KBM-7 (cell line): ENCODE measurements at regions not wholly inside any gene's neighbourhood (a gene's known extent, or its start where the extent isn't known, plus 50 kb on each side); places are given as distances from the start of the nearest gene placed in this dataset.
"Not testable (repeated sequence)": the region's sequence is repeated elsewhere in the genome, so short reads cannot be mapped to it uniquely, and the experiment has no call there.

Source experiments
- DNase-seq: peaks from one replicate; pipeline ENCODE4 v3.0.0-alpha.2; 2015
- in situ Hi-C: fragments of 300-500 bp; cut with MboI; formaldehyde crosslinking; loops from 2 replicates; pipeline ENCODE4 v1.14.3; 2020; ENCODE audit warnings: low sequenced_read_pairs, low pct_unique_long_range_greater_than_20kb, mixed read lengths

DNA sequence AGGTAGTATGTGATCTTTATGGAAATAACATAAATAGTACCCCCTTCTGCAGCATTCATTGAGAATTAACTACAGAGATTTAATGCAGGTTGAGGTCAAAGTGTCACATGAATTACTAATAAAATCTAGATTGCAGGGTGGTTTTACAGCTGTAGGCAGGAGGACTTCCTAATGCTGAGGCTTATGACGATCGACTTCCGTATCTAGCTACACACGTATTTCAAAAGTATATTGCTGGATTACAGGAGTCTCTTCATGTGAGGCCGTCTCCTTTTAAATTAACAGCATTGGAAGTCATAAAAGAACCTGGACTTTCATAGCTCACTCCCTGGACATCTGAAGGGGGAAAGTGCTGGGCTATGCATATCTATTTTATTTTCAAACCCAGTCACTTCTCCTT is 180.9 kb downstream of the OSTF1 start:
- in situ Hi-C loops = no loop called here
- no peak for DNase-seq

- DNase-seq, in situ Hi-C loops: not testable (repeated sequence)
These were observed 184.7 kb downstream of the OSTF1 start for GRCh38 chr9:75273055-75273454.

- in situ Hi-C loops = no loop called here
- no peak for DNase-seq
These were observed 186.5 kb downstream of the OSTF1 start for GRCh38 chr9:75274781-75275180.

GRCh38 chr9:75282047-75282446 is 193.7 kb downstream of the OSTF1 start:
- DNase-seq = no peak
- in situ Hi-C loops = no loop called here

DNA sequence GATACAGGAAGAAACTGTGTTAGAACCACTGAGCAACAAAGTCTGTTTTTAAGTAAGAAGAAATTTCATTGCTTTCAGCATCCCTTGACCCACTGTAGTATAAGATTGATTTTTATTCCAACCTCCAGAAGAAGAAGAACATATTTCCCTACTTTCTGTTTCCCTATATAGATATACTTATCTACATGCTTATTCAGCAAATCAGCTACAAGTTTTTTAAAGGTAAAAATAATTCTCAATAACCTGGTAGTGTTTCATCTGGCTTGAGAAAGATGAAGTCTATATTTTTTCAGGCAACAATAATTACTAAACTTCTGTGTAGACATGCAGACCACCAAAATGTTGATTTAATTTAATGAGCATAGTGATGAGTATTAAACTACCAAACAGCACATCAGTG is 201.0 kb downstream of the OSTF1 start:
- in situ Hi-C loops = no loop called here
- DNase-seq = no peak

DNA sequence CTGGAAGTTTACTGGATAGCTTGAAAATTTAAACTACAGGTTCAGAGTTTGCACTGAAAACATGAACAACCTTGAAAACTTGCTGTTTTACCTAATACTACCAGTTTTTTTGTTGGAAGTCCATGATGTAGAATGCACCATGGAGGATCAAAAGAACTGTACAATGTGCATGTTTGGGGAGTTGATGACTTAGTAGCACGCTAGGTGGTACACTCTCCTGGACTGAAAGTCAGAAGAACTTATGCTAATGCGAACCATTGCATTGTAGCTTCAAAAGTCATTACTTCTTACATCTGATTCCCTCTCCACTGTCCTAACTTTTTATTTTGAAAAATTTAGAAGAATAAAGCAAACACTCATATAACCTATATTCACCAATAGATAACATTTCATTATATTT is 211.0 kb downstream of the OSTF1 start:
- DNase-seq = no peak
- in situ Hi-C loops = no loop called here

GRCh38 chr9:75333624-75334023 is 245.3 kb downstream of the OSTF1 start:
- in situ Hi-C loops = no loop called here

GRCh38 chr9:75358846-75359245 is 270.5 kb downstream of the OSTF1 start:
- in situ Hi-C loops = no loop called here
- no peak for DNase-seq

More at GRCh38 chr9:75333624-75334023, 245.3 kb downstream of the OSTF1 start:
- DNase-seq = no peak

- in situ Hi-C loops = no loop called here
- DNase-seq = no peak
These were observed 271.3 kb downstream of the OSTF1 start for GRCh38 chr9:75359638-75360037.

GRCh38 chr9:75360252-75360651 is 271.9 kb downstream of the OSTF1 start:
- in situ Hi-C loops = no loop called here
- no peak for DNase-seq

DNA sequence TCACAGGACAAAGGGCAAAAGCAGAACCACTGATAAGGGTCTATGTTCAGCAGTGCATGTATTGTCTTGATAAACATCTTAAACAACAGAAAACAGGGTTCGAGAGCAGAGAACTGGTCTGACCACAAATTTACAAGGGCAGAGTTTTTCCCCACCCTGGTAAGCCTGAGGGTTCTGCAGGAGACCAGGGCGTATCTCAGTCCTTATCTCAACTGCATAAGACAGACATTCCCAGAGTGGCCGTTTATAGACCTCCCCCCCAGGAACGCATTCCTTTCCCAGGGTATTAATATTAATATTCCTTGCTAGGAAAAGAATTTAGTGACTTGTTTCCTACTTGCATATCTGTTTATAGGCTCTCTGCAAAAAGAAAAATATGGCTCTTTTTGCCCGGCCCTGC is 274.1 kb downstream of the OSTF1 start:
- DNase-seq, in situ Hi-C loops: not testable (repeated sequence)

GRCh38 chr9:75365196-75365595 is 276.9 kb downstream of the OSTF1 start:
- no peak for DNase-seq
- in situ Hi-C loops = no loop called here

DNA sequence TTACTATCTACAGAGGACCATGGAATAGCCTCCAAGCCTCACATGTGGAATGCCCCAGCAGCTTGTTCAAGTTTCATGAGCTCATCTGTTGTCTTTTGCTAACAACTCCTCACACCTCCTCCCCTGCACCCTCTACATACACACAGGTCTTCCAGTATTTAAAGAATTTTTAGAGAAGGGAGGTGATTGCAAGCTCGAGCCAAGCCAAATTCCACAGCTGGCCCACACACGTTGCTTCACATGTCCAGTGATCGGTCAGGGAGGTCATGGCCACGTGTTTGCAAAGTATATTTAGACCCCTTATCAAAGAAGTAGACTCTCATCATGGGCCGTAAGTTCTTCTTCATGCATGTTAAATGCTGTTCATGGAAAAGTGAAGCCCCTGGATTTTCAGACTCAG is 281.7 kb downstream of the OSTF1 start:
- in situ Hi-C loops = no loop called here
- DNase-seq = no peak

GRCh38 chr9:75372499-75373268 is 284.4 kb downstream of the OSTF1 start:
- no peak for DNase-seq
- in situ Hi-C loops = no loop called here

- no peak for DNase-seq
- in situ Hi-C loops = no loop called here
These were observed 288.5 kb downstream of the OSTF1 start for GRCh38 chr9:75376680-75377254.

- in situ Hi-C loops = no loop called here
- DNase-seq = no peak
These were observed 289.7 kb downstream of the OSTF1 start for GRCh38 chr9:75378036-75378435.

GRCh38 chr9:75378926-75379325 is 290.6 kb downstream of the OSTF1 start:
- in situ Hi-C loops = no loop called here
- no peak for DNase-seq

GRCh38 chr9:75382126-75382525 is 293.8 kb downstream of the OSTF1 start:
- DNase-seq = no peak
- in situ Hi-C loops = no loop called here

GRCh38 chr9:75383420-75384034 is 295.2 kb downstream of the OSTF1 start:
- DNase-seq, in situ Hi-C loops: not testable (repeated sequence)

- in situ Hi-C loops = no loop called here
- no peak for DNase-seq
These were observed 296.9 kb downstream of the OSTF1 start for GRCh38 chr9:75385236-75385635.
